NCI-H82 treated with DMSO at 0.1 percent for 48 hours (cell line): ENCODE measurements at regions not wholly inside any gene's neighbourhood (a gene's known extent, or its start where the extent isn't known, plus 50 kb on each side); places are given as distances from the start of the nearest gene placed in this dataset.
"Not testable (repeated sequence)": the region's sequence is repeated elsewhere in the genome, so short reads cannot be mapped to it uniquely, and the experiment has no call there.

ENCODE experiments used
- DNase-seq: peaks from one replicate; lab custom pipeline; 2025; ENCODE audit not compliant: unreplicated experiment; lab: John Stamatoyannopoulos, UW

- DNase-seq = no peak
Observed at GRCh38 chr4:181897935-181898334, 345.3 kb upstream of the TENM3 start.

GRCh38 chr4:181902404-181902803, 340.8 kb upstream of the TENM3 start:
- DNase-seq = not testable (repeated sequence)

- no peak for DNase-seq
Observed at GRCh38 chr4:181905708-181906107, 337.5 kb upstream of the TENM3 start.

- DNase-seq = no peak
Observed at GRCh38 chr4:181908168-181908567, 335.0 kb upstream of the TENM3 start.

GRCh38 chr4:181909368-181909767, 333.8 kb upstream of the TENM3 start:
- no peak for DNase-seq

GRCh38 chr4:181911420-181911819, 331.8 kb upstream of the TENM3 start:
- no peak for DNase-seq

- no peak for DNase-seq
Observed at GRCh38 chr4:181933471-181933870, 309.7 kb upstream of the TENM3 start.

GRCh38 chr4:181938631-181939030, 304.6 kb upstream of the TENM3 start:
- DNase-seq = no peak

- no peak for DNase-seq
Observed at GRCh38 chr4:181939199-181939945, 303.8 kb upstream of the TENM3 start.

- no peak for DNase-seq
Observed at GRCh38 chr4:181944527-181944926, 298.7 kb upstream of the TENM3 start.

GRCh38 chr4:181946902-181947301, 296.3 kb upstream of the TENM3 start:
- no peak for DNase-seq

- DNase-seq = no peak
Observed at GRCh38 chr4:181948839-181949382, 294.3 kb upstream of the TENM3 start.

GRCh38 chr4:181949704-181950312, 293.4 kb upstream of the TENM3 start:
- no peak for DNase-seq

- DNase-seq = no peak
Observed at GRCh38 chr4:181950372-181951127, 292.7 kb upstream of the TENM3 start.

- DNase-seq = no peak
Observed at GRCh38 chr4:181951265-181951664, 291.9 kb upstream of the TENM3 start.

GRCh38 chr4:181952478-181952877, 290.7 kb upstream of the TENM3 start:
- DNase-seq = no peak

- DNase-seq = no peak
Observed at GRCh38 chr4:181956512-181956911, 286.7 kb upstream of the TENM3 start.

GRCh38 chr4:181957088-181957487, 286.1 kb upstream of the TENM3 start:
- no peak for DNase-seq

GRCh38 chr4:181958446-181958845, 284.8 kb upstream of the TENM3 start:
- DNase-seq = no peak

- no peak for DNase-seq
Observed at GRCh38 chr4:181959121-181959520, 284.1 kb upstream of the TENM3 start.

GRCh38 chr4:181960384-181960783, 282.8 kb upstream of the TENM3 start:
- DNase-seq = no peak

GRCh38 chr4:181962321-181962720, 280.9 kb upstream of the TENM3 start:
- DNase-seq = no peak
